ENCODE measurements at regions not wholly inside any gene's neighbourhood (a gene's known extent, or its start where the extent isn't known, plus 50 kb on each side); places are given as distances from the start of the nearest gene placed in this dataset.

GRCh38 chr3:40989141-40990061 lies 209.9 kb upstream of the CTNNB1 start:
- no peak for DNase-seq (ENCODE audit: low read depth, low spot score)

- DNase-seq (ENCODE audit: low read depth, low spot score) = no peak
Observed at GRCh38 chr3:40990062-40990456, 209.2 kb upstream of the CTNNB1 start.

- DNase-seq (ENCODE audit: low read depth, low spot score) = no peak
Observed at GRCh38 chr3:40992023-40992422, 207.3 kb upstream of the CTNNB1 start.

GRCh38 chr3:40994611-40995010 lies 204.7 kb upstream of the CTNNB1 start:
- no peak for DNase-seq (ENCODE audit: low read depth, low spot score)

- no peak for DNase-seq (ENCODE audit: low read depth, low spot score)
Observed at GRCh38 chr3:40995271-40995670, 204.0 kb upstream of the CTNNB1 start.

- DNase-seq (ENCODE audit: low read depth, low spot score) = no peak
Observed at GRCh38 chr3:40996382-40996781, 202.9 kb upstream of the CTNNB1 start.

GRCh38 chr3:40996827-40997710 lies 202.2 kb upstream of the CTNNB1 start:
- no peak for DNase-seq (ENCODE audit: low read depth, low spot score)

- no peak for DNase-seq (ENCODE audit: low read depth, low spot score)
Observed at GRCh38 chr3:40997711-40998519, 201.4 kb upstream of the CTNNB1 start.

GRCh38 chr3:40999682-41000081 lies 199.6 kb upstream of the CTNNB1 start:
- no peak for DNase-seq (ENCODE audit: low read depth, low spot score)

GRCh38 chr3:41000471-41000870 lies 198.8 kb upstream of the CTNNB1 start:
- DNase-seq (ENCODE audit: low read depth, low spot score) = no peak

- no peak for DNase-seq (ENCODE audit: low read depth, low spot score)
Observed at GRCh38 chr3:41001556-41001955, 197.7 kb upstream of the CTNNB1 start.

GRCh38 chr3:41002104-41002503 lies 197.2 kb upstream of the CTNNB1 start:
- DNase-seq (ENCODE audit: low read depth, low spot score) = no peak

- DNase-seq (ENCODE audit: low read depth, low spot score) = no peak
Observed at GRCh38 chr3:41007399-41007798, 191.9 kb upstream of the CTNNB1 start.

- no peak for DNase-seq (ENCODE audit: low read depth, low spot score)
Observed at GRCh38 chr3:41011854-41012253, 187.5 kb upstream of the CTNNB1 start.

- no peak for DNase-seq (ENCODE audit: low read depth, low spot score)
Observed at GRCh38 chr3:41018855-41019254, 180.4 kb upstream of the CTNNB1 start.

GRCh38 chr3:41024031-41024836 lies 175.1 kb upstream of the CTNNB1 start:
- DNase-seq (ENCODE audit: low read depth, low spot score) = no peak

- no peak for DNase-seq (ENCODE audit: low read depth, low spot score)
Observed at GRCh38 chr3:41026394-41027177, 172.7 kb upstream of the CTNNB1 start.

GRCh38 chr3:41029356-41029755 lies 169.9 kb upstream of the CTNNB1 start:
- DNase-seq (ENCODE audit: low read depth, low spot score) = no peak

- no peak for DNase-seq (ENCODE audit: low read depth, low spot score)
Observed at GRCh38 chr3:41030220-41030619, 169.1 kb upstream of the CTNNB1 start.

GRCh38 chr3:41031401-41031800 lies 167.9 kb upstream of the CTNNB1 start:
- DNase-seq (ENCODE audit: low read depth, low spot score) = no peak

All from activated CD4-positive, CD25-positive, alpha-beta regulatory T cell treated with anti-CD3 and anti-CD28 coated beads, Interleukin-2, amount 50 U/mL, for 16 hours (primary cell).